ENCODE measurements at regions not wholly inside any gene's neighbourhood (a gene's known extent, or its start where the extent isn't known, plus 50 kb on each side); places are given as distances from the start of the nearest gene placed in this dataset.

DNA sequence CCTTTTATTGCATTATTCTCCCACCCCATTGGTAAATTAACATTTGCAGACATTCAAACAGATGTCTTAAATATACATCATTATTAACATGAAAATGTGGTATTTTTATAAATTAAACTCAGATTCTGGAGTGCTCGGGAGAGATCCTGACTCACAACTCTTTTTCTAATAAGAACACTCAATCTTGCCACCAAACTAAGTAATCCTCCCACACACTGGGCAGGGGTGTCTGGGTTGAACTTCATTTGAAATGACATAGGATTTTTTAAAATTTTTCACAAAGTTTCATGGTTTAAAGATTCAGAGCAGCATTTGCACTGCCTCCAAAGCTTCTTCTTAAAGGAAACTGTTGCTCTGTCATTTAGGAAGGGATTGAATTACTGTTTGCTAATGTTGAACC is 754.3 kb downstream of the MECOM start:
- no peak for DNase-seq
- TF ChIP-seq, protein P1, sequence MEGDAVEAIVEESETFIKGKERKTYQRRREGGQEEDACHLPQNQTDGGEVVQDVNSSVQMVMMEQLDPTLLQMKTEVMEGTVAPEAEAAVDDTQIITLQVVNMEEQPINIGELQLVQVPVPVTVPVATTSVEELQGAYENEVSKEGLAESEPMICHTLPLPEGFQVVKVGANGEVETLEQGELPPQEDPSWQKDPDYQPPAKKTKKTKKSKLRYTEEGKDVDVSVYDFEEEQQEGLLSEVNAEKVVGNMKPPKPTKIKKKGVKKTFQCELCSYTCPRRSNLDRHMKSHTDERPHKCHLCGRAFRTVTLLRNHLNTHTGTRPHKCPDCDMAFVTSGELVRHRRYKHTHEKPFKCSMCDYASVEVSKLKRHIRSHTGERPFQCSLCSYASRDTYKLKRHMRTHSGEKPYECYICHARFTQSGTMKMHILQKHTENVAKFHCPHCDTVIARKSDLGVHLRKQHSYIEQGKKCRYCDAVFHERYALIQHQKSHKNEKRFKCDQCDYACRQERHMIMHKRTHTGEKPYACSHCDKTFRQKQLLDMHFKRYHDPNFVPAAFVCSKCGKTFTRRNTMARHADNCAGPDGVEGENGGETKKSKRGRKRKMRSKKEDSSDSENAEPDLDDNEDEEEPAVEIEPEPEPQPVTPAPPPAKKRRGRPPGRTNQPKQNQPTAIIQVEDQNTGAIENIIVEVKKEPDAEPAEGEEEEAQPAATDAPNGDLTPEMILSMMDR (IDR thresholded peaks at IDR 0.05; ENCODE audit: borderline replicate concordance): no peak
- H3K9me3 ChIP-seq (replicated peaks): no peaks in the 10 kb centered on the region
- no peak overlapping the region for H3K4me3 ChIP-seq
- no peaks in the 10 kb centered on the region for H3K36me3 ChIP-seq
- H3K4me1 ChIP-seq: no peaks in the 10 kb centered on the region
- intact Hi-C loops (cut with micrococcal nuclease): no loop called here
- no peaks in the 10 kb centered on the region for H3K27me3 ChIP-seq (ENCODE audit: low read depth)
- H3K27ac ChIP-seq (replicated peaks): no peak overlapping the region

DNA sequence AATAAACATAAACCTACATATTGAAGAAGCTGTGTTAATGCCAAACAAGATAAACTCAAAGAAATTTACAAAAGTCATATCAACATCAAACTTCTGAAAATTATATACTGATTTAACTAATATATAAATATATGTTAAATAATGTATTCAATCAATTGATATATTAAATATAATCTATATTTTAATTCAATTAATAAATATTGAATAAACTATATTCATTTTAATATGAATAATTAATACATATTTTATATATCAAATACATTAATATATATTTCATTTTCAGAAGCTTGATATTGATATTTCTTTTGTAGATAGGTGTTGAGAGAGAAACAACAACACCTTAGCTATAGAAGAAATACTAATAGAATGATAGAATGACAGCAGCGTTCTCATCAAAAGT is 768.1 kb downstream of the MECOM start:
- H3K27me3 ChIP-seq (ENCODE audit: low read depth): no peaks in the 10 kb centered on the region

DNA sequence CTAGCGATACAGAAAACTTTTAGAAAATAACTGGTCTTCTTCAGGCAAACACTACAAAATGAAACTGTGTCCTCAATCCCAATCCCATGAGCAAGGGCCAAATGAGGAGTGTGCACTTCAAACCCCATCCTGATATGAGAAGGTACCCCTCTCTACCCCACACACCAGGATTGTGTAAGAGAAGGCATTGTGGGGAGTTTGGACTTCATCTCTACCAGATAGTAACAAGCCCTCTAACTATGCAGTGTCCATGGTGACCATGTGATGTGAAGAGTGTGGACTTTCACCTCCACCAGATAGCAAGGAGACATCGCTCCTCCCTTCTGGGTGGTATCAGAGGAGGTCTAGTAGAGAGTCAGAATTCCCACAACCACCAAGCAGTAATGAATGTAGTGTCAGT is 769.3 kb downstream of the MECOM start:
- DNase-seq: no peak
- H3K27me3 ChIP-seq (ENCODE audit: low read depth): no peaks in the 10 kb centered on the region
- H3K4me3 ChIP-seq: no peak overlapping the region
- TF ChIP-seq, protein P1 (IDR thresholded peaks at IDR 0.05; ENCODE audit: borderline replicate concordance): no peak
- H3K9me3 ChIP-seq (replicated peaks): peaks cover 29% of the 10 kb centered on the region
- no peak overlapping the region for H3K27ac ChIP-seq (replicated peaks)
- intact Hi-C loops (cut with micrococcal nuclease): no loop called here
- no peaks in the 10 kb centered on the region for H3K36me3 ChIP-seq
- no peaks in the 10 kb centered on the region for H3K4me1 ChIP-seq

More for the DNA sequence above, 768.1 kb downstream of the MECOM start:
- no peak for DNase-seq
- Histone ChIP-seq H3K27ac (replicated peaks) (no peak overlapping the region), H3K9me3 (replicated peaks) (peaks cover 29% of the 10 kb centered on the region), H3K4me1 (no peaks in the 10 kb centered on the region), H3K4me3 (no peak overlapping the region), H3K36me3 (no peaks in the 10 kb centered on the region)
- TF ChIP-seq, protein P1 (IDR thresholded peaks at IDR 0.05; ENCODE audit: borderline replicate concordance): no peak
- intact Hi-C loops (cut with micrococcal nuclease): no loop called here

DNA sequence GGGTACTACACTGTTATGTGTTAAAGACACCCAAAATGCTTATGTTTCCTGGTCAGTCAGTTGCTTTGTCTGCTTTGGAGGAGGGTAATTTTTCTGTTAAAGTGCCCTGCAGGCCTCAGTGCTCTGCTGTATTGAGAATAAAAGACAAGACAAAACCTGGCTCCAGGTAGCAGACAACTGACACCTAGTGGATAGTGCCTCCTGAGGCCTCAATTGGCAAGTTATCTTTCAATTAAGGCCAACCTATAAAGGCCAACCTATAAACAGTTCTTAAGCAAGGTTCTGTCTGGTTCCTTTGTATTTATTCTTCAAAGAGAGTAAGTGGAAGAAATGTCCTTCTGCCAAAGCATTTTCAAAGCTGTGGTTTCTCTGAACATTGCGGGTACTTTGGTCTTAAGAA is 773.8 kb downstream of the MECOM start:
- no peak for DNase-seq
- H3K4me3 ChIP-seq: no peak overlapping the region
- H3K9me3 ChIP-seq (replicated peaks): peaks cover 3% of the 10 kb centered on the region
- intact Hi-C loops (cut with micrococcal nuclease): no loop called here
- peaks cover 6% of the 10 kb centered on the region for H3K4me1 ChIP-seq
- H3K27me3 ChIP-seq (ENCODE audit: low read depth): no peaks in the 10 kb centered on the region
- H3K27ac ChIP-seq (replicated peaks): no peak overlapping the region
- TF ChIP-seq, protein P1 (IDR thresholded peaks at IDR 0.05; ENCODE audit: borderline replicate concordance): no peak
- H3K36me3 ChIP-seq: no peaks in the 10 kb centered on the region

DNA sequence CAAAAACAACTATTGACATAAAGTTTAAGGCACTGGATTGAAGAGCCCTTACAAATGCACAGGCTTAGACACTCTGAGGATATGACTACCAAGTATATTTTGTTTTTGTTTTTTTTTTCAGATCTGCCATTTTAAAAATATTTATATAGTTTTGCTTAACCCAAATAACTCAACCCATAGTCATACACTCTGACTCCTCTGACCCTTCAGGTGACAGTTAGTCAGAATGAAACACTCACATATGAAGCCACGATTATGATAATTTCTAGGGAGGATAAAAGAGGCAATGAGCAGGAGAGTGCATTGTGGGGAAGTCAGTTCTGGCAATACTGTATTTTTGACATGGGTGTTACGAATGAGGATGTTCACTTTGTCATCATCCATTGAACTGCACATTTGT is 774.7 kb downstream of the MECOM start:
- H3K4me3 ChIP-seq: no peak overlapping the region
- no peak overlapping the region for H3K27ac ChIP-seq (replicated peaks)
- H3K9me3 ChIP-seq (replicated peaks): no peaks in the 10 kb centered on the region
- intact Hi-C loops (cut with micrococcal nuclease): no loop called here
- H3K27me3 ChIP-seq (ENCODE audit: low read depth): no peaks in the 10 kb centered on the region
- TF ChIP-seq, protein P1 (IDR thresholded peaks at IDR 0.05; ENCODE audit: borderline replicate concordance): no peak
- no peak for DNase-seq
- H3K4me1 ChIP-seq: peaks cover 14% of the 10 kb centered on the region
- no peaks in the 10 kb centered on the region for H3K36me3 ChIP-seq

DNA sequence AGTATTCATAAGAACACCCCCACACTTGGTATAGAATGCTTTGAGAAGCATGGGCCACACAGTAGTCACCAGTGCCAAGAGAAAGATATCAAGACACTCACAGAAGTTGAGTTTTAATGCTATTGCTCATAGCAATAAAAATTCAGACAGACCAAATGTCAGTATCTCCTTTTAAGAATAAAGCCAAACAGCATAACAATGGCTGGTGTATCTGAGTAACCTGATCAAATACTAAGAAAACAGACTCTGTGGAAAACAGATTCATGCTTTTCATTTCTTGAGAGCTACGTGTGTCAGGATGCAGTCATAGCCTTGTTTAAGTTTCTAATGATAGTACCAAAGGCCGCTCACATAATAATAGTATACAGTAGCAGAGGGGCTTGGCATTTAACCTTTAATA is 778.5 kb downstream of the MECOM start:
- peaks cover 21% of the 10 kb centered on the region for H3K4me1 ChIP-seq
- H3K9me3 ChIP-seq (replicated peaks): no peaks in the 10 kb centered on the region
- TF ChIP-seq, protein P1 (IDR thresholded peaks at IDR 0.05; ENCODE audit: borderline replicate concordance): no peak
- H3K27me3 ChIP-seq (ENCODE audit: low read depth): no peaks in the 10 kb centered on the region
- H3K27ac ChIP-seq (replicated peaks): no peak overlapping the region
- intact Hi-C loops (cut with micrococcal nuclease): no loop called here
- no peaks in the 10 kb centered on the region for H3K36me3 ChIP-seq
- DNase-seq: no peak
- no peak overlapping the region for H3K4me3 ChIP-seq
